Renal cortex interstitium (tissue), 11 donors: ENCODE measurements at regions not wholly inside any gene's neighbourhood (a gene's known extent, or its start where the extent isn't known, plus 50 kb on each side); places are given as distances from the start of the nearest gene placed in this dataset.
A peak's percentile ranks its signal among the peaks of the same experiment; 100 is the strongest.
"Not testable (repeated sequence)": the region's sequence is repeated elsewhere in the genome, so short reads cannot be mapped to it uniquely, and the experiment has no call there.

ENCODE experiments used
- DNase-seq, 11 donors: peaks; one replicate each; pipeline ENCODE4 v3.0.0-alpha.2; 2013; ENCODE audit warnings: low read depth in 9 of 11, low spot score in 4 of 11; ENCODE audit errors: extremely low read depth in 1 of 11

DNA sequence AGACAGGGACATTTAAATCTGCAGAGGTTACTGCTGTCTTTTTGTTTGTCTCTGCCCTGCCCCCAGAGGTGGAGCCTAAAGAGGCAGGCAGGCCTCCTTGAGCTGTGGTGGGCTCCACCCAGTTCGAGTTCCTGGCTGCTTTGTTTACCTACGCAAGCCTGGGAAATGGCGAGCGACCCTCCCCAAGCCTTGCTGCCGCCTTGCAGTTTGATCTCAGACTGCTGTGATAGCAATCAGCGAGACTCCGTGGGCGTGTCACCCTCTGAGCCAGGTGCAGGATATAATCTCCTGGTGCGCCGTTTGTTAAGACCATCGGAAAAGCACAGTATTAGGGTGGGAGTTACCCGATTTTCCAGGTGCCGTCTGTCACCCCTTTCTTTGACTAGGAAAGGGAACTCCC lies 93.3 kb downstream of the ANKRD30BL start:
- DNase-seq: not testable (repeated sequence)

DNA sequence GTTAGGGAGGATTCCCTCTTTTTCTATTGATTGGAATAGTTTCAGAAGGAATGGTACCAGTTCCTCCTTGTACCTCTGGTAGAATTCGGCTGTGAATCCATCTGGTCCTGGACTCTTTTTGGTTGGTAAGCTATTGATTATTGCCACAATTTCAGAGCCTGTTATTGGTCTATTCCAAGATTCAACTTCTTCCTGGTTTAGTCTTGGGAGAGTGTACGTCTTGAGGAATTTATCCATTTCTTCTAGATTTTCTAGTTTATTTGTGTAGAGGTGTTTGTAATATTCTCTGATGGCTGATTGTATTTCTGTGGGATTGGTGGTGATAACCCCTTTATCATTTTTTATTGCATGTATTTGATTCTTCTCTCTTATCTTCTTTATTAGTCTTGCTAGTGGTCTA lies 96.4 kb downstream of the ANKRD30BL start:
- not testable (repeated sequence) for DNase-seq

DNA sequence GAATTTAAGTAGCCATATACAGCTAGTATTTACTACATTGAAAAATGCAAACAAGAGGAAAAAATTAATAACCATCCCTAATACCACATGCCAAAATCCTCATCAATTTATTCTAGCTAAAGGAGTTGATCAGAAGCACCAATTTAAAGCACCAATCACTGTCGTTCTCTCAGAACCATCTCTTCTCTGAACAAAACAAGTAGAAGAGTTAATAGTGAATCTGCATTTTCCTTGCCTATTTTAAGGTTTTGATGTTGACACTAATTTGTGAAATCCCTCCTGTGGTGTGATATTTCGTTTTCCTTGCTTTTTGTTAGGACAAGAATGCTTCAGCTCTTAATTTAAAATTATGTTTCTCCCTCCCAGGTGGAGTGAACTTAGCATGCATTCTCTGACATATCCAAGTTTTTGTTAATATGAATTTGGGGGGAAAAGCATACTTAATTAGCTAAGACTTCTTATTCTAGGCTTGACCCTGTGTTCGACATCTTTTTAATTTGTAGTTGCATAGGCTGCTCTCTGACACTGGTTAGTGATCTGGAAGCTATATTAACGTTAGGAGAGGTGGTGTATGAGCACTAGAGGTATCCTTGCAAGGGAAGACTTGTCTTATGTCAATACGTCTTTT lies 122.0 kb downstream of the ANKRD30BL start:
- not testable (repeated sequence) for DNase-seq

DNA sequence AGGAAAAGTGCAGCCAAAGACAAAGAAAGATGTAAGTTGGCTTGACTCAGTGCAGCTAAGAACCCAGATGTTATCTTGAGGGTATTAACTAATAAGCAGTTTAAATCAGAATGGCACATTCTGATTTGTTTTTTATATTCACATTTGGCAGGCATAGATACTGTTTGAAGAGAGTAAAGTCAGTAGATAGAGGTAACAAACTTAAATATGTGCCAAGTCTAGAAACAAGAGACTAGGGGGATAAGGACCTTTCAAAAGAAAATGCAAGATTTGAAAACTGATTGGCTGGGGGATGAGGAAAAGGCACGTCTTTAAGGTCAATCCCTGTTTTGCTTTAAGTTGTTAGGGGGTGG lies 122.9 kb downstream of the ANKRD30BL start:
- not testable (repeated sequence) for DNase-seq

DNA sequence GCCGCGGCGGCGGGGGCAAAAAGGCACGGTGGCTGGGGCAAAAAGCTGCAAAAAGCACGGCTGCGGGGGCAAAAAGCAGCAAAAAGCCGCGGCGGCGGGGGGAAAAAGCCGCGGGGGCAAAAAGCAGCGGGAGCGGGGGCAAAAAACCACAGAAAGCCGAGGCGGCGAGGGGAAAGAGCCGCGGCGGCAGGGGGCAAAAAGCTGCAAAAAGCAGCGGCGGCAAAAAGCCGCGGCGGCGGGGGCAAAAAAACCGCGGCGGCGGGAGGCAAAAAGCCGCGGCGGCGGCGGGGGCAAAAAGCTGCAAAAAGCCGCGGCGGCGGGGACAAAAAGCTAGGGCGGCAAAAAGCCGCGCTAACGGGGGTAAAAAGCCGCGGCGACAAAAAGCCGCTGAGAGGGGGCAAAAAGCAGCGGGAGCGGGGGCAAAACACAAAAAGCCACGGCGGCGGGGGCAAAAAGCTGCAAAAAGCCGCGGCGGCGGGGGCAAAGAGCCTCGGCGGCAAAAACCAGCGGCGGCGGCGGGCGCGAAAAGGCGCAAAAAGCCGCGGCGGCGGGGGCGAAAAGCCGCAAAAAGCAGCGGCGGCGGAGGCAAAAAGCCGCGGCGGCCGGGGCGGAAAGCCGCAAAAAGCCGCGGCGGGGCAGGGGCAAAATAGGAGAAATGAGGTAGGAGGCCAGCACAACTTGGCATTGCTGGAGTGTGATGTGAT lies 123.4 kb downstream of the ANKRD30BL start:
- DNase-seq: no peak

DNA sequence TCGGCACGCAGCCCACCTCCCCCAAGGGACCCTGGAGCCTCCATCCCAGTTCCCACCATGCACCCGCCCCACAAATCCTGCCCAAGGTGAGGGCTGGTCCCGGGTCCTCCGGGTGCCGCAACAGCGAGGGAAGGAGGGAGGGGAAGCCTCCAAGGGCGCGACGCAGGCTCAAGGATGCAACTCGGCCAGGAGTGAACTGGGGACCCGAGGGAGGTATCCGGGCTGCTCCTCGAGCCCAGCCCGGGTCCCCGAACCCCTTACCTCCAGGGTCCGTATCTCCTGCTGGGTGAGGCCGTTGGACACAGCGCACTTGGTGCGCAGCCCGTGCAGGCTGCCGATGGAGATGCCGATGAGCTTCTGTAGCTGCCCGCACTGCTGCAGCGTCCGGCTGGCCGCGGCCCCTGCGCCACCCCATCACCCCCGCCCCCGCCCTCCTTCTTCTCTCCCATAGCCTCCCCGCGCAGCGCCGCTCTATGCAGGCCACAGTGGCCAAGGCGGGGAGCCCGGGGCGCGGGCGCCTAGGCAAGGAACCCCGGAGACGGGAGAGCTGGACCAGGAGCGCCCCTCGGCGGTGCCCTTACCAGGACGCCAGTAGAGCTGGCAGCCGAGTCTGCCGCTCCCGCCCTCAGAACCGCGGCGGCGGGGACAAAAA lies 124.1 kb downstream of the ANKRD30BL start:
- peak in 3 of 11 donors; percentile 14 to 31 (median 20) for DNase-seq

DNA sequence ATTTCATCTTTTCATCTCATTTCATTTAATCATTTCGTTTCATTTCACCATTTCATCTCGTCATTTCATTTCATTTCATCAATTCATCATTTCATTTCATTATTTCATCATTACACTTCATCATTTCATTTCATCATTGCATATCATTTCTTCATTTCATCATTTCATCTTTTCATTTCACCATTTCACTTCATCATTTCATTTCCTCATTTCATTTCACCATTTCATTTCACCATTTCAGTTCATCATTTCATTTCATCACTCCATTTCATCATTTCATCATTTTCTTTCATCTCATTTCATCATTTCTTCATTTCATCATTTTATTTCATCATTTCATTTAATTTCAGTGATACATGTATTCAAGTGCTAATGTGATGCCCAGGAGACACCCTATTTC lies 127.1 kb downstream of the ANKRD30BL start:
- no peak for DNase-seq

DNA sequence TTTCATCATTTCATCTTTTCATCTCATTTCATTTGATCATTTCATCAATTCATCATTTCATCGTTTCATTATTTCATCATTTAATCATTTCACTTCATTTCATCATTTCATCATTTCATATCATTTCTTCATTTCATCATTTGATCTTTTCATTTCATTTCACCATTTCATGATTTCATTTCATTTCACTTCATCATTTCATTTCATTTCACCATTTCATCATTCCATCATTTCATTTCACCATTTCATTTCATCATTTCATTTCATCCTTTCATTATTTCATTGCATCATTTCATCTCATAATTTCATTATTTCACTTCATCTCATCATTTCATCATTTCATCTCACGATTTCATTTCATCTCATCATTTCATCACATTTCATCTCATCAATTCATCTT lies 127.8 kb downstream of the ANKRD30BL start:
- no peak for DNase-seq

DNA sequence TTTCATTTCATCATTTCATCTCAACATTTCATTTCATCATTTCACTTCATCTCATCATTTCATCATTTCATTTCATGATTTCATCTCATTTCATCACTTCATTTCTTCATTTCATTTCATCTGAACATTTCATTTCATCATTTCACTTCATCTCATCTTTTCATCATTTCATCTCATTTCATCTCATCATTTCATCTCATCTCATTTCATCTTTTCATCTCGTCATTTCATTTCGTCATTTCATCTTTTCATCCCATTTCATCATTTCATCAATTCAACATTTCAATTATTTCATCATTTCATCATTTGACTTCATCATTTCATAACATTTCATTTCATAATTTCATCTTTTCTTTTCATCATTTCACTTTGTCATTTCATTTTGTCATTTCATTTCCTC lies 128.4 kb downstream of the ANKRD30BL start:
- no peak for DNase-seq

DNA sequence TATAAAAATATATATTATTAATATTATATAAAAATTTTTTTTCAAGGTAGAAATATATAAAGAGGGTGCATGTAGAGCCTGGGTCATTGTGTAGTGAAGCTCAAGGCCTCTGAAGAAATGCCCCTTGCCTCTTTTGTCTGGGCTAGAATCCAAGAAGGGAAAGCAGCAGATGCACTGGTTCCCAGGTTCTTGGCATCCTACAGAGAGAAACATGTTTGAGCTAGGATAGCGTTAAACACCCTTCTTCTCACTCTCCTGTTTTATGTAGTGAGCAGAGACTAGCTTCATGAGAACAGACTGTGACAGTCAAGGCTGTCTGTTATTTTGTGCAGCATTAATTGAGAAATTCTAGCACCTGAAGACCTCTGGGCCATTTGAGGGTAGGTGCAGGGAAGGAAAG lies 149.7 kb downstream of the ANKRD30BL start:
- not testable (repeated sequence) for DNase-seq

DNA sequence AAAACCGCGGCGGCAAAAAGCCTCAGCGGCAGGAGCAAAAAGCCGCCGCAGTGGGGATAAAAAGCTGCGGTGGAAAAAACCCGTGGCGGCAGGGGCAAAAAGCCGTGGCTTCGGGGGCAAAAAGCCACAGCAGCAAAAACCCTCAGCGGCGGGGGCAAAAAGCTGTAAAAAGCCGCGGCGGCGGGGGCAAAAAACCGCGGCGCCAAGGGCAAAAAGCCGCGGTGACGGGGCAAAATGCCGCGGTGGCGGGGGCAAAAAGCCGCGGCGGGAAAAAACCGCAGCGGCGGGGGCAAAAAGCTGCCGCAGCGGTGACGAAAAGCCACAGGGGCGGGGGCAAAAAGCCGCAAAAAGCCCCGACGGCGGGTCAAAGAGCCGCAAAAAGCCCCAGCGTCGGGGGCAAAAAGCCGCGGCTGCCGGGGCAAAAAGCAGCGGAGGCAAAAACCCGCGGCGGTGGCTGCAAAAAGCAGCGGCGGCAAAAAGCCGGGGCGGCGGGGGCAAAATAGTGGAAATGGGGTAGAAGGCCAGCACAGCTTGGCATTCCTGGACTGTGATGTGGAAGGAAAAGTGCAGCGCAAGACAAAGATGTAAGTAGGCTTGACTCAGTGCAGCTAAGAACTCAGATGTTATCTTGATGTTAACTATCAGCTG lies 151.8 kb downstream of the ANKRD30BL start:
- DNase-seq: no peak

DNA sequence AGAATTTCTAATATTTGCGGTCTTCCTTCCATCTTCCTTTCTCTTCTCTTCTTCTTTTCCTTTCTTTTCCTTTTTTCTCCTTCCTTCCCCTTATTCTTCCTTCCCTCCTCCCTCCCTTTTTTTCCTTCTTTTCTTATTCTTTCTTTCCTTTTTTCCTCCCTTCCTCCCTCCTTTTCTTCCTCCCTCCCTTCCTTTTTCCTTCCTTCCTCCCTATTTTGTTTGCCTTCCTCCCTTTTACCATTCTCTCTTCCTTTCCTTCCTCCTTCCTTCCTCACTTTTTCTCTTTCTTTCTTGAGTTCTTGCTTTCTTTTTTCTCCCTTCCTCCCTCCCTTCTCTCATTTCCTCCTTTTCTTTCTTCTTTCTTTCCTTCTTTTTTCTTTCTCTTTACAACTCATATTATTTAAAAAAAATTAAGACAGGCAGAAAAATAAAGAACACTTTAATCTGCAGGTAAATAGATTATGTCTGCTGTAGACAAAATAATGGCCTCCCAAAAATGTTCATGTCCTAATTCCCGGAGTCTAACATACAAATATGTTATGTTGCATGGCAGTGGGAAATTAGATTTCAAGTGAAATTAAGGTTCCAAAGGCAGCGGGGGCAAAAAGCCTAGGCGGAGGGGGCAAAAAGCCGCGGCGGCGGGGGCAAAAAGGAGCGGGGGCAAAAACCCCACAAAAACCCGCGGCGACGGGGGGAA lies 152.4 kb downstream of the ANKRD30BL start:
- no peak for DNase-seq

DNA sequence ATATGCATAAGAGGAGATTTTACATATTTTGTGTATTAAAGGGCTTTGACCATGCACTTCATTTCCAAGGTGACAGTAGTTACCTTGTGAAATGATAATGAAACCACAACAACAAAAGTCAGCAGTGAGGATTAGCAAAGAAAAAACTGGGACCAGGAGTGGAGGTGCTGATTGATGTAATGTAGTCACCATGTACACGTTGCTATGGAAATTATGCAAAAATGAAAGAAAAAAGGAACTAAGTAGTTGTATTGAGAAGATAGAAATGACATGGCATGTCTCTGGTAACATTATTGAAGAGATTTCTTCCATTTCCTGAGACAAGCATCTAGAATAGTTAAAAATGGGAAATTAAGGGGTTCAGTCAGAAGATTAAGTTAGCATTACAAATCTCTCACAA lies 171.0 kb downstream of the ANKRD30BL start:
- DNase-seq: not testable (repeated sequence)

DNA sequence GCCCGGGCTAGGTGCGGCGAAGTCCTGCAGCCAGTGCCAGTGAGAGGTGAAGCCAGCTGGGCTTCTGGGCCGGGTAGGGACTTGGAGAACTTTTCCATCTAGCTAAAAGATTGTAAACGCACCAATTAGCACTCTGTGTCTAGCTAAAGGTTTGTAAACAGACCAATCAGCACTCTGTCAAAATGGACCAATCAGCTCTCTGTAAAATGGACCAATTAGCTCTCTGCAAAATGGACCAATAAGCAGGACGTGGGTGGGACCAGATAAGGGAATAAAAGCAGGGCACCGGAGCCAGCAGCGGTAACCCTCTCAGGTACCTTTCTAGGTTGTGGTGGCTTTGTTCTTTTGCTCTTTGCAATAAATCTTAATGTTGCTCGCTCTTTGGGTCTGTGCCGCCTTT lies 195.1 kb downstream of the ANKRD30BL start:
- DNase-seq: not testable (repeated sequence)

DNA sequence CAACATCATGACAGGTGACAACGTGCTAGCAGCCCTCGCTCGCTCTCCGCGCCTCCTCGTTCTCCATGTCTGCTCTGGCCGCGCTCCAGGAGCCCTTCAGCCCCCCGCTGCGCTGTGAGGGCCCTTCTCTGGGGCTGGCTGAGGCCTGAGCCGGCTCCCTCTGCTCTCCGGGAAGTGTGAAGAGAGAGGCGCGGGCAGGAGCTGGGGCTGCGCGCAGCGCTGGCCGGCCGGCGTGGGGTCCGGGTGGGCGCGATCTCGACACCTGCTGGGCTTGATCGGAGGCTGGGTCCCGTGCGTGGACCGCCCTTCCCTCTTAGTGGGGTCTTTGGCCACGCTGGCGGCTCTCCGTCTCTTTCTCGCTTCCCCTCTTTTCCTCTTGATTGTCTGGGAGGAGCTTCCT lies 195.5 kb downstream of the ANKRD30BL start:
- no peak for DNase-seq

DNA sequence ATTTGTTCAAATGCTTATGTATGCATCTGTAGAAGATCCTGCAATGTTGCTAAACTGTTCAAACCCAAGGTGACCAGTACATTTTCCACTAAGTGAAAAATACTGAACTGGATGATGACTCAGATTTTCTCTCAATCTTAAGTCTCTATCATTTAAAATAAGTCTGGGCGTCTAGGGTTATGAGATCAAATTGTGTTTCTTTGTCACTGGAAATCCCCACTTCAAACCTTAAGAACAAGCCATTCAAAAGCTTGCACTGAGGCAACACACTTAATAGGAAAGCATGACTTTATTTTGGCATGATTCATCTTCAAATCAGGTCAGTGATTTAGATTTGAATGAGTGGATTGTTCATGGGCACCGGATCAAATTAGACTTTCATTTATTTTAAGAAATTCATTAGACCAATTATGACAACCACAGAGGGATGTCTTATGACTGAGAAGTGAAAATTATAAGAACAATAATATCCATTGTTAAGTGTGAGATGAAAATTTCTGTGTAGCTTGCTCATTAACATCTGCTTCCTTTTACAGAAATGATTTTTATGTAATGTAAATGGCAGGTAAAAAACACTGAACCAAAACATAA lies 203.6 kb downstream of the ANKRD30BL start:
- not testable (repeated sequence) for DNase-seq

DNA sequence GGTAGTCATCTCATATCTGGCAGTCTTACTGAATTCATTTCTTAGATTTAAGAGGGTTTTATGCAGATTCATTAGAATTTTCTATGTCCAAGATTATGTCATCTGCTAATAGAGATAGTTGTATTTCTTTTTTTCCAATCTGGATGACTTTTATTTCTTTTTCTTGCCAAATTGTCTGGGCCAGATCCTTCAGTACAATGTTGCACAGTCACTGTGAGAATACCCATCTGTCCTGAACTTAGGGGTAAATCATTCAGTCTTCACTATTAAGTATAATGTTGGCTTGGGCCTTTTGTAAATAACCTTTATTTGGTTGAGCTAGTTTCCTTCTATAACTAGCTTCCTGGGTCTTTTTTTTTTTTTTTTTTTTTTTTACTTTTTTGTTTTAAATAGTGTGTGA lies 213.1 kb downstream of the ANKRD30BL start:
- DNase-seq: not testable (repeated sequence)

DNA sequence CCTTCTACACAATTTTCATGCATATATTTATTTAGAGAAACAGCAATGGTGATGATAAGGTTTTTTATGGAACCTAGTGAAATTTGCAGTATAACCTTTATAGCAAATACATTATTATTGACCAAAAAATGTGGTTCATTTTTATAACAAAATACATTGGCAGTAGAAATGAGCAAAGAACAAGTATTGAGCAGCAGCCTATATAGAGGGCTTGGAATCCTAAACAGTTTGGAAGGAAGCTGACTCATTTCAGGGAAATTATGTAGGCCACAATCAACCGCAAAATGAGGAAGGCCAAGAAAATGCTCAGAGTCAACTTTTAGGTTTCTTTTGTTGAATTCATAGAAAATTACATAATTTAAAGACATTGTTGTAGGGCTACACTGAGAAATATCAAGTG lies 238.5 kb downstream of the ANKRD30BL start:
- not testable (repeated sequence) for DNase-seq

DNA sequence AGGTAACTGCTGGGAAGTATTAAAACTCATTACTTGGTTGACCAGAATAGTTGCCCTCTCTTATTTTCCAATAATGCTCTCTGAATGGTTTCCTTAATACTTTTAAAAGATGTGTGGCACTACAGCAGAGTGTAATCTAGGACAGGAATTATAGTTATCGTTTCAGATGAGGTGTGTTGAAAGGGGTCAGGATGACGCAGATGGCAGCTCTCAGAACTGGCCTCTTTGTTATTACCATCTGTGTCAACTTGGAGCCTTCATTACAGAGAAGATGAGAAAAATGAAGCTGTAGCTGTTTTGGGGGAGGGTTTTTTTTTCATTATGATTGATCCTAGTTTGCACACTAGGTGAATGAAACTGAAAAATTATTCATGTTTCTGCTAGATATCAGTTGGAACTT lies 238.9 kb downstream of the ANKRD30BL start:
- DNase-seq: not testable (repeated sequence)
